ENCODE measurements at regions not wholly inside any gene's neighbourhood (a gene's known extent, or its start where the extent isn't known, plus 50 kb on each side); places are given as distances from the start of the nearest gene placed in this dataset.
"Not testable (repeated sequence)": the region's sequence is repeated elsewhere in the genome, so short reads cannot be mapped to it uniquely, and the experiment has no call there.

- in situ Hi-C loops (cut with HindIII; ENCODE audit: low sequenced_read_pairs): no loop called here
- no peak for TF ChIP-seq CTCF (IDR thresholded peaks at IDR 0.05; ENCODE audit: low read depth, low read length, missing control alignments)
- no peak overlapping the region for H3K4me3 ChIP-seq (ENCODE audit: low read depth, low read length)
- DNase-seq (ENCODE audit: low read depth): no peak
Measured at GRCh38 chr3:31114929-31115283, 220.4 kb upstream of the GADL1 start.

DNA sequence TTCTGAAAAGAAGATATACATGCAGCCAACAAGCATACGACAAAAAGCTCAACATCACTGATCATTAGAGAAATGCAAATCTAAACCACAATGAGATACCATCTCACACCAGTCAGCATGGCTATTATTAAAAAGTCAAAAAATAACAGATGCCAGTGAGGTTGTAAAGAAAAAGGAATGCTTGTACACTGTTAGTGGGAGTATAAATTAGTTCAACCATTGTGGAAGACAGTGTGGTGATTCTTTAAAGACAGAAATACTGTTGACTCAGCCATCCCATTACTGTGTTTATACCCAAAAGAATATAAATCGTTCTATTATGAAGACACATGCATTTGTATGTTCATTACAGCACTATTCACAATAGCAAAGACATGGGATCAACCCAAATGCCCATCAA, 221.1 kb upstream of the GADL1 start:
- in situ Hi-C loops (cut with HindIII; ENCODE audit: low sequenced_read_pairs); H3K4me3 ChIP-seq (ENCODE audit: low read depth, low read length); DNase-seq (ENCODE audit: low read depth): not testable (repeated sequence)

DNA sequence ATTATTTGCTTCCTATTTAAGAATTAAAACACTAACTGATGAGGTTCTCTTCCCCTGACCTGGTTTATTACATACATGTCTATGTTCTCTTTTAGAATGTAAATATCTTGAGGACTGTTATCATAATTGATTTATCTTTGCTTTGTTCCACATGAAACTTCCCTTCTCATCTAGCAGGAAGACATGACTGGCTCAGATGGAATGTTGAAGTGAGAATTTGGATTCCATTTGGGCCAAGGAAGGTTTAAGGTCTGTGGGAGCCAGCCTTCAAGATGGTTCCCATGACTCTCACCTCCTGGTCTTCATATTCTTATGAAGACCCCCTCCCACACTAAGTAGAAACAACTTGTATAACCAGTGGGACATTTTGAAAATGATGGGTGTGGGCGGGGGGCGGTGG, 222.2 kb upstream of the GADL1 start:
- DNase-seq (ENCODE audit: low read depth): no peak
- H3K4me3 ChIP-seq (ENCODE audit: low read depth, low read length): no peak overlapping the region
- in situ Hi-C loops (cut with HindIII; ENCODE audit: low sequenced_read_pairs): no loop called here
- TF ChIP-seq CTCF (IDR thresholded peaks at IDR 0.05; ENCODE audit: low read depth, low read length, missing control alignments): no peak

GRCh38 chr3:31117854-31118253, 223.4 kb upstream of the GADL1 start:
- DNase-seq (ENCODE audit: low read depth): no peak
- no peak for TF ChIP-seq CTCF (IDR thresholded peaks at IDR 0.05; ENCODE audit: low read depth, low read length, missing control alignments)
- H3K4me3 ChIP-seq (ENCODE audit: low read depth, low read length): no peak overlapping the region
- in situ Hi-C loops (cut with HindIII; ENCODE audit: low sequenced_read_pairs): no loop called here

DNA sequence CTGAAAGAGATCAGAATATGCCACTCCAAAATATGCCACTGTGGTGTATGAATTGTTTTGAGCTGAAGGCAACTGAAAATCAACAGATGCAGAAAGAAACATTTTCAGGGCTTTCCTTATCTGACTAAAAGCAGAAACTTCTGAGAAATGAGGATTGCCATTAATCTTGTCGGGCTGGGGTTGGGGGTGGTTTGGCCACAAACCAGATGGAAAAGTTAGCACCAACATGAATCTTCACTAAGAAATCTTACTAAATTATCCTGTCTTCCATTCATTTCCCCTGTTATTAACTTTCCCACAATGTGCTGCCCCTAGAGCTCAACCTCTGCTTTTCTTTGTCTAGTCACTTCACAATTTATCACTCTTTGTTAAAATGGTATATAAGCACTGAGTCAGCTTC, 229.9 kb upstream of the GADL1 start:
- H3K4me3 ChIP-seq (ENCODE audit: low read depth, low read length): no peak overlapping the region
- no peak for DNase-seq (ENCODE audit: low read depth)
- in situ Hi-C loops (cut with HindIII; ENCODE audit: low sequenced_read_pairs): no loop called here
- no peak for TF ChIP-seq CTCF (IDR thresholded peaks at IDR 0.05; ENCODE audit: low read depth, low read length, missing control alignments)

GRCh38 chr3:31125413-31126020, 231.1 kb upstream of the GADL1 start:
- no peak for TF ChIP-seq CTCF (IDR thresholded peaks at IDR 0.05; ENCODE audit: low read depth, low read length, missing control alignments)
- in situ Hi-C loops (cut with HindIII; ENCODE audit: low sequenced_read_pairs): loop anchor here (25.0 kb wide), 1 partner anchor 363 kb away; no protein-coding TSS in a partner anchor
- H3K4me3 ChIP-seq (ENCODE audit: low read depth, low read length): no peak overlapping the region
- DNase-seq (ENCODE audit: low read depth): no peak

- in situ Hi-C loops (cut with HindIII; ENCODE audit: low sequenced_read_pairs): loop anchor here (25.0 kb wide), 1 partner anchor 367 kb away; no protein-coding TSS in a partner anchor
- TF ChIP-seq CTCF (IDR thresholded peaks at IDR 0.05; ENCODE audit: low read depth, low read length, missing control alignments): no peak
- DNase-seq (ENCODE audit: low read depth): no peak
- no peak overlapping the region for H3K4me3 ChIP-seq (ENCODE audit: low read depth, low read length)
Measured at GRCh38 chr3:31129241-31129640, 234.8 kb upstream of the GADL1 start.

Measured in astrocyte of the cerebellum (primary cell).